NCI-H69 (cell line): ENCODE measurements at regions not wholly inside any gene's neighbourhood (a gene's known extent, or its start where the extent isn't known, plus 50 kb on each side); places are given as distances from the start of the nearest gene placed in this dataset.

Experiments
- DNase-seq: peaks from one replicate; lab custom pipeline; 2025; lab: John Stamatoyannopoulos, UW

DNA sequence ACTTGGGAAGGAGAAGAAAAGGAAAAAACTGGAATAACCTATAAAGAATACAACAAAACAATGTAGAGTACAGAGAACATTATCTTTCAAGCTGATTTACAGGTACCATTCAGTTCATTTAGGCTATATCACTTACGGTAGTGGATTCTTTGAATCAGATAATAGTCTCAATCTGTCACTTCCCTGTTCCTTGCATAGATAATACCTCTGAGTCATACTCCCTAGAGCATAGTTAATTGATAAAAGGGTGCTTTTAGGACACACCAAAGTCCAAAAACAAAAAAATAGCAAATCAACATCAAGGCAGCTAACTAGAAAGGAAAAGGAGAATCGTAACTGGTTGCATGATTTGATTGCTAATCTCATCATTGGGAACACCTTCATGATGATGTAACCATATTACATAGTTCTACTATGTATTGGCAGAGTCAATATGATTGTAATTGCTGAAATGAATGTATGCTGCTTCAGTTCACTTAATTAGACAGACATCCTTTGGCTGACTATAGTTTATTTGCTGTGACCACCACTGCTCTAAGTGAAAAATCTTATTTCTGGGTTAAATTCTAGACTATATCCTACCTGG, 844.4 kb downstream of the GATA3 start:
- no peak for DNase-seq

GRCh38 chr10:8902926-8903325, 848.4 kb downstream of the GATA3 start:
- DNase-seq: no peak

GRCh38 chr10:8908013-8908412, 853.5 kb downstream of the GATA3 start:
- no peak for DNase-seq

GRCh38 chr10:8910314-8910713, 855.8 kb downstream of the GATA3 start:
- DNase-seq: peak; percentile 1

GRCh38 chr10:8911032-8911431, 856.5 kb downstream of the GATA3 start:
- no peak for DNase-seq

GRCh38 chr10:8912108-8912507, 857.6 kb downstream of the GATA3 start:
- no peak for DNase-seq

- no peak for DNase-seq
These were observed 859.2 kb downstream of the GATA3 start for GRCh38 chr10:8913720-8914119.

- no peak for DNase-seq
These were observed 864.8 kb downstream of the GATA3 start for GRCh38 chr10:8919280-8919679.

DNA sequence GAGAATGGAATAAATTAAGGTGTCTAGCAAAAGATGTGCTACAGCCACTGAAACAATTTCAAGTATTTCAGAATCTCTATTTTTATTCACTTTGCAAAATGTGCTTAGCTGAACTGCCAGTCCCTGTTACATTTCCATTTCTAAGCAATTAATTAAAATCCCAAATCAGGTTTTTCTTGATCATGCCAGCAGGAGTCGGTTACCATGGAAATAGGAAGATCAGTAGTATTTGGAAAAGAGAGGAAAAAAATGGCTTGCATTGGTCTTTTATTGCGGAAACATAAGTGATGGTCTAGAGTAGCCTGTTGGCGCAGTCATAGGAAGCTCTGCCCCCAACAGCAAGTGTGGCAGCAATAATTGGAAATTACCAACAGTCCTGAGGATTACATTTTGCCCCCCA, 867.1 kb downstream of the GATA3 start:
- no peak for DNase-seq

GRCh38 chr10:8923096-8923495, 868.6 kb downstream of the GATA3 start:
- no peak for DNase-seq

- DNase-seq: no peak
These were observed 873.2 kb downstream of the GATA3 start for GRCh38 chr10:8927705-8928104.

DNA sequence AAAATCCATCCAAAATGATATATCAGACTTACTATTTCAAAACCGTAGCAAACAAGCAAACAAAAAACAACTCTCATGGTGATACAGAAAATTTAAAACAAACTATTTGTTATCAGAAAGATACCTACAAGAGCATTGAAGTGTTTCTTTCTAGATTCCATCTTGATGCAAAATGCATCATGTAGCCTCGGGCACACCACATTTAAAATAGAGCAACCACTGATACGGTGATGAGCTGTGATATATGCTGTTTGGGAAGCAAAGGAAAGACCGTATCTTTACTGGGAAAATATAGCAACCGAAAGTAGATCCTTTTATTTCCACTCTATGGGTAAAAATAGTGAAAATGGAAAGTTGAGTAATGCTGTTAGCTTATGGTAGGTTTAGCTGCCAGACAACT, 892.0 kb downstream of the GATA3 start:
- no peak for DNase-seq

DNA sequence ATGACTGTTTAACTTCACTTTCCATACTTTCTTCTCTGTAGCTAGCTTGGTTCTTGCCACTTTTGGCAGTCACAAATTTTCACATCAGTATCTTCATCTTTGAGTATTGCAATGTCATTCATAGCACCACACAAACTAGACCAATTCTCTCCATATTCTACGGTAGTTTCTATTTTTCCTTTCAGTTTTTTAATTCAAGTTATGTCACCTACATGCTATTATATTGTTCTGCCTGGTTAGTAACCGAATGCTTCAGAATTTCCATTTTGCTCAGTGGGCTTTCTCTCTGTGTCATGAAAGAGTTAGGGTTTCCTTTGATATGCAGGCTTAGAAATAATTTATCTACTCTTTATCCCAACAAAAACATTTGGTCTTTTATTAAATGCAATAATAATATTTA, 896.5 kb downstream of the GATA3 start:
- no peak for DNase-seq

GRCh38 chr10:8951440-8952089, 897.1 kb downstream of the GATA3 start:
- no peak for DNase-seq

GRCh38 chr10:8956400-8956799, 901.9 kb downstream of the GATA3 start:
- DNase-seq: no peak

DNA sequence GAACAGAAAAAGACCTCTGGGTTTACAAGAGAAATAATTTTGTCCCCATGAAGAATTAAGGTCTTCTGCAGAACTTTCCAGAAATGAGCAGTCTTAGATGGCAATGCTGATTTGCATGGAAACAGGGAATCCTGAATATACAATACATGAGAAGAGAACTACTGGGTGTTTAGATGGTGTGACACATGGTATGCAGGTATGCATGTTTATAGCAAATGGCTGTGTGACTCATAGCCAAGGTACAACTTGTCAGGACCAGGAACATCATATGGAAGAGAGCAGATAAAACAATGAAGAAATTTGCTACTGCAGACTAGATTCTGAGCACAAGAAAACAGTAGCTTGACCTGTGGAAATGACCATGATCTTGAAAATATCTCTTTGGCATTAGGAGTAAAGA, 907.8 kb downstream of the GATA3 start:
- DNase-seq: no peak

DNA sequence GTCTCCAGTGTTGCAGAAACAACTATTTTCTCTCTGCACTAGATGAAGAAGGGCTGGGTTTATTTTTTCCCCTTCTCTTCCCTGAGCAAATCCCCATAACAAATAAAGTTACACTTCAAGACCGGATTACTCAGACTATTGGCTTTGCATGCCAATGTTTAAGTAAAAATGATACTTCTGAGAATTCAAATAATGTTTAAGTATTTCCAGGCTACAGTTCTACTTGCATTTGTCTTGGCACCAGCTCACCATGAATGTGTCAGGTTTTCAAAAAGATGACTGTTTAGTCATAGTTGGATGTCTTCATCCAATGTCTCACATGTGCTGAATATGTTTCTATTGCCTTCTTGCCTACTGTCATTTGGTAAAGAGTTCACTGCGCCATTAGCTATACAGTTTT, 912.6 kb downstream of the GATA3 start:
- DNase-seq: no peak

- DNase-seq: no peak
These were observed 915.4 kb downstream of the GATA3 start for GRCh38 chr10:8969853-8970252.

DNA sequence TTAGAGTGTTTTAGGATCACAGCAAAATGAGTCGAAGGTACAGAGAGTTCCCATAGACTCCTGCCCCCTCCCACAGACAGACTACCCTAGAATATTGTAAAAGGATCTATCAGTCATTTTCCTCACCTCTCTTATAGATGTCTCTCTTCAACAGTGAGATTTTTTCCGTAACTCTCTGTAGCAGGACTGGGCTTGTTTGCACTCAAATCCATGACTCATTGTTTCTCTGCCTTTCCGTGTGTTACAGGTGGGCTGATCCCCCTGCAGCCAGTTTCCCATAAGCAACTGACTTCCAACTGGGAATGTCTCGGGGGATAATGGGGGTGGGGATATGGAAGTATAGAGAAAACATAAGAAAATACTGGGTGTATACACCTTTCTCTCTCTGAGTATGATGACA, 921.0 kb downstream of the GATA3 start:
- no peak for DNase-seq

GRCh38 chr10:8978100-8978499, 923.6 kb downstream of the GATA3 start:
- no peak for DNase-seq

- no peak for DNase-seq
These were observed 925.5 kb downstream of the GATA3 start for GRCh38 chr10:8979976-8980375.

- no peak for DNase-seq
These were observed 926.8 kb downstream of the GATA3 start for GRCh38 chr10:8981277-8981676.

- no peak for DNase-seq
These were observed 931.2 kb downstream of the GATA3 start for GRCh38 chr10:8985651-8986050.

GRCh38 chr10:8986975-8987374, 932.5 kb downstream of the GATA3 start:
- DNase-seq: no peak
